ENCODE measurements at regions not wholly inside any gene's neighbourhood (a gene's known extent, or its start where the extent isn't known, plus 50 kb on each side); places are given as distances from the start of the nearest gene placed in this dataset.
A peak's percentile ranks its signal among the peaks of the same experiment; 100 is the strongest.

DNA sequence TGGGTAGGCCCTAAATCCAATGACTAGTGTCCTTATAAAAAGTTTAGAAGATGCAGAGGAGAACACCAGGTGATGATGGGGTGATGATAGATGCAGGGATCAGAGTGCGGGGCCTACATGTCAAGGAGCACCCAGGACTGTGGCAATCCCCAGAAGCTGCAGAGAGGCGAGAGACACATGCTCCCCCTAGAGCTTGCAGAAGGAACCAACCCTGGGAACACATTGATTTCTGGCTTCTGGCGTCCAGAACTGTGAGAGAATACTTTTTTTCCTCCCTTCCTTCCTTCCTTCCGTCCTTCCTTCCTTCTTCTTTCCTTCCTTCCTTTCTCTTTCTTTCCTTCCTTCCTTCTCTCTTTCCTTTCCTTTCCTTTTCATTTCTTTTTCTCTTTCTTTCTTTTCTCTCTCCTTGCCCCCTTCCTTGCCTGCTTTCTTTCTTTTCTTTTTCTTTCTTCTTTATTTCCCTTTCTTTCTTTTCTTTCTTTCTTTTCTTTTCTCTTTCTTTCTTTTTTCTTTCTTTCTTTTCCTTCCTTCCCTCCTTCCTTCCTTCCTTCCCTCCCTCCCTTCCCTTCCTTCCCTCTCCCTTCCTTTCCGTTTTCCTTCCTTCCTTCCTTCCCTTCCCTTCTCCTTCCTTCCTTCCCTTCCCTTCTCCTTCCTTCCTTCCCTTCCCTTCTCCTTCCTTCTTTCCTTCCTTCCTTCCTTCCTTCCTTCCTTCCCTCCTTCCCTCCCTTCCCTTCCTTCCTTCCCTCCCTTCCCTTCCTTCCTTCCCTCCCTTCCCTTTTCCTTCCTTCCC is 134.3 kb downstream of the HAPSTR1 start:
- no peak overlapping the region for H3K9ac ChIP-seq (ENCODE audit: low read depth in 1 of 2, low read length in 2 of 2)
- DNase-seq (ENCODE audit: low spot score) = no peak
- peaks cover 0 to 5% (median 0%) of the 10 kb centered on the region in 4 donors for H3K9me3 ChIP-seq (ENCODE audit: control insufficient read depth in 4 of 4, low read length in 3 of 4)
- TF ChIP-seq, protein P1, sequence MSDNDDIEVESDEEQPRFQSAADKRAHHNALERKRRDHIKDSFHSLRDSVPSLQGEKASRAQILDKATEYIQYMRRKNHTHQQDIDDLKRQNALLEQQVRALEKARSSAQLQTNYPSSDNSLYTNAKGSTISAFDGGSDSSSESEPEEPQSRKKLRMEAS (IDR thresholded peaks at IDR 0.05) = no peak
- peak in 1 of 2 donors; percentile 26 for TF ChIP-seq RAD21 (IDR thresholded peaks at IDR 0.05)
- no peak for TF ChIP-seq RXRA (IDR thresholded peaks at IDR 0.05)
- no peak for TF ChIP-seq FOXA2 (IDR thresholded peaks at IDR 0.05)
- H3K27ac ChIP-seq (ENCODE audit: low read depth in 1 of 2, low read length in 2 of 2) = no peak overlapping the region
- H3K27me3 ChIP-seq (ENCODE audit: control insufficient read depth in 4 of 4, insufficient read depth in 4 of 4, low read length in 3 of 4) = no peaks in the 10 kb centered on the region
- H3K4me3 ChIP-seq (ENCODE audit: low read depth in 1 of 3, low read length in 3 of 3) = no peak overlapping the region
- WGBS = 50% methylated on average over 5 of the region's 5 CpGs
- no peaks in the 10 kb centered on the region for H3K36me3 ChIP-seq (ENCODE audit: control insufficient read depth in 4 of 4, insufficient read depth in 3 of 4, low read depth in 1 of 4, low read length in 3 of 4)
- H3K4me1 ChIP-seq (ENCODE audit: control insufficient read depth in 4 of 4, insufficient read depth in 4 of 4, low read length in 3 of 4) = no peaks in the 10 kb centered on the region

DNA sequence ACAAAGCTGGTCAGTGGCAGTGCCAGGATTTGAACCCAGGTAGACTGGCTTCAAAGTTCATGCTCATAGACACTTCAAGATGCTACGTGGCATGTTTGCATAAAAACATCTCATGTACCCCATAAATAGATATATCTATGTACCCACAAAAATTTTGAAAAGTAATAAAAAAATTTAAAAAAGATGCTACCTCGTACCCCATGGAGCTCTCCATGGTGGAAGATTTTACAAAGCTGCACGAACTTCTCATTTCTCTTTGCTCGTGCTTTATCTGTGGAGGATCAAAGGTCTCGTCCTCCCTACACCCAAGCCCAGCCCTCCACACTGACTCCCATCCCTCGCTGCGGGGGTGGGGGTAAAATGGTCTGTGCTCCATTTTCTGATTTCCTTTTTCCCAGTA is 135.5 kb downstream of the HAPSTR1 start:
- Histone ChIP-seq H3K27me3 (ENCODE audit: control insufficient read depth in 4 of 4, insufficient read depth in 4 of 4, low read length in 3 of 4) (no peaks in the 10 kb centered on the region), H3K4me3 (ENCODE audit: low read depth in 1 of 3, low read length in 3 of 3) (no peak overlapping the region), H3K9ac (ENCODE audit: low read depth in 1 of 2, low read length in 2 of 2) (no peak overlapping the region), H3K27ac (ENCODE audit: low read depth in 1 of 2, low read length in 2 of 2) (no peak overlapping the region), H3K9me3 (ENCODE audit: control insufficient read depth in 4 of 4, low read length in 3 of 4) (peaks cover 0 to 5% (median 0%) of the 10 kb centered on the region in 4 donors), H3K36me3 (ENCODE audit: control insufficient read depth in 4 of 4, insufficient read depth in 3 of 4, low read depth in 1 of 4, low read length in 3 of 4) (no peaks in the 10 kb centered on the region), H3K4me1 (ENCODE audit: control insufficient read depth in 4 of 4, insufficient read depth in 4 of 4, low read length in 3 of 4) (no peaks in the 10 kb centered on the region)
- TF ChIP-seq EGR1 (IDR thresholded peaks at IDR 0.05; ENCODE audit: low read depth in 2 of 2) (no peak), YY1 (IDR thresholded peaks at IDR 0.05) (no peak), NR2F2 (IDR thresholded peaks at IDR 0.05) (no peak), TAF1 (conservative IDR thresholded peaks at IDR 0.05) (no peak), HNF4G (IDR thresholded peaks at IDR 0.05) (no peak), FOXA2 (IDR thresholded peaks at IDR 0.05) (no peak), RAD21 (IDR thresholded peaks at IDR 0.05) (no peak), GABPA (IDR thresholded peaks at IDR 0.05 in 1 of 2, conservative IDR thresholded peaks at IDR 0.05 in 1 of 2) (no peak), RXRA (IDR thresholded peaks at IDR 0.05) (no peak), HNF4A (conservative IDR thresholded peaks at IDR 0.05) (no peak), SP1 (IDR thresholded peaks at IDR 0.05) (no peak), JUND (IDR thresholded peaks at IDR 0.05) (no peak)
- TF ChIP-seq, protein P2, sequence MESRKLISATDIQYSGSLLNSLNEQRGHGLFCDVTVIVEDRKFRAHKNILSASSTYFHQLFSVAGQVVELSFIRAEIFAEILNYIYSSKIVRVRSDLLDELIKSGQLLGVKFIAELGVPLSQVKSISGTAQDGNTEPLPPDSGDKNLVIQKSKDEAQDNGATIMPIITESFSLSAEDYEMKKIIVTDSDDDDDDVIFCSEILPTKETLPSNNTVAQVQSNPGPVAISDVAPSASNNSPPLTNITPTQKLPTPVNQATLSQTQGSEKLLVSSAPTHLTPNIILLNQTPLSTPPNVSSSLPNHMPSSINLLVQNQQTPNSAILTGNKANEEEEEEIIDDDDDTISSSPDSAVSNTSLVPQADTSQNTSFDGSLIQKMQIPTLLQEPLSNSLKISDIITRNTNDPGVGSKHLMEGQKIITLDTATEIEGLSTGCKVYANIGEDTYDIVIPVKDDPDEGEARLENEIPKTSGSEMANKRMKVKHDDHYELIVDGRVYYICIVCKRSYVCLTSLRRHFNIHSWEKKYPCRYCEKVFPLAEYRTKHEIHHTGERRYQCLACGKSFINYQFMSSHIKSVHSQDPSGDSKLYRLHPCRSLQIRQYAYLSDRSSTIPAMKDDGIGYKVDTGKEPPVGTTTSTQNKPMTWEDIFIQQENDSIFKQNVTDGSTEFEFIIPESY (IDR thresholded peaks at IDR 0.05) = no peak
- TF ChIP-seq, protein P3, sequence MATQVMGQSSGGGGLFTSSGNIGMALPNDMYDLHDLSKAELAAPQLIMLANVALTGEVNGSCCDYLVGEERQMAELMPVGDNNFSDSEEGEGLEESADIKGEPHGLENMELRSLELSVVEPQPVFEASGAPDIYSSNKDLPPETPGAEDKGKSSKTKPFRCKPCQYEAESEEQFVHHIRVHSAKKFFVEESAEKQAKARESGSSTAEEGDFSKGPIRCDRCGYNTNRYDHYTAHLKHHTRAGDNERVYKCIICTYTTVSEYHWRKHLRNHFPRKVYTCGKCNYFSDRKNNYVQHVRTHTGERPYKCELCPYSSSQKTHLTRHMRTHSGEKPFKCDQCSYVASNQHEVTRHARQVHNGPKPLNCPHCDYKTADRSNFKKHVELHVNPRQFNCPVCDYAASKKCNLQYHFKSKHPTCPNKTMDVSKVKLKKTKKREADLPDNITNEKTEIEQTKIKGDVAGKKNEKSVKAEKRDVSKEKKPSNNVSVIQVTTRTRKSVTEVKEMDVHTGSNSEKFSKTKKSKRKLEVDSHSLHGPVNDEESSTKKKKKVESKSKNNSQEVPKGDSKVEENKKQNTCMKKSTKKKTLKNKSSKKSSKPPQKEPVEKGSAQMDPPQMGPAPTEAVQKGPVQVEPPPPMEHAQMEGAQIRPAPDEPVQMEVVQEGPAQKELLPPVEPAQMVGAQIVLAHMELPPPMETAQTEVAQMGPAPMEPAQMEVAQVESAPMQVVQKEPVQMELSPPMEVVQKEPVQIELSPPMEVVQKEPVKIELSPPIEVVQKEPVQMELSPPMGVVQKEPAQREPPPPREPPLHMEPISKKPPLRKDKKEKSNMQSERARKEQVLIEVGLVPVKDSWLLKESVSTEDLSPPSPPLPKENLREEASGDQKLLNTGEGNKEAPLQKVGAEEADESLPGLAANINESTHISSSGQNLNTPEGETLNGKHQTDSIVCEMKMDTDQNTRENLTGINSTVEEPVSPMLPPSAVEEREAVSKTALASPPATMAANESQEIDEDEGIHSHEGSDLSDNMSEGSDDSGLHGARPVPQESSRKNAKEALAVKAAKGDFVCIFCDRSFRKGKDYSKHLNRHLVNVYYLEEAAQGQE (IDR thresholded peaks at IDR 0.05) = no peak
- TF ChIP-seq, protein P4, sequence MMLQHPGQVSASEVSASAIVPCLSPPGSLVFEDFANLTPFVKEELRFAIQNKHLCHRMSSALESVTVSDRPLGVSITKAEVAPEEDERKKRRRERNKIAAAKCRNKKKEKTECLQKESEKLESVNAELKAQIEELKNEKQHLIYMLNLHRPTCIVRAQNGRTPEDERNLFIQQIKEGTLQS (IDR thresholded peaks at IDR 0.05) = no peak
- TF ChIP-seq, protein P1 (IDR thresholded peaks at IDR 0.05) = no peak
- TF ChIP-seq, protein P5, sequence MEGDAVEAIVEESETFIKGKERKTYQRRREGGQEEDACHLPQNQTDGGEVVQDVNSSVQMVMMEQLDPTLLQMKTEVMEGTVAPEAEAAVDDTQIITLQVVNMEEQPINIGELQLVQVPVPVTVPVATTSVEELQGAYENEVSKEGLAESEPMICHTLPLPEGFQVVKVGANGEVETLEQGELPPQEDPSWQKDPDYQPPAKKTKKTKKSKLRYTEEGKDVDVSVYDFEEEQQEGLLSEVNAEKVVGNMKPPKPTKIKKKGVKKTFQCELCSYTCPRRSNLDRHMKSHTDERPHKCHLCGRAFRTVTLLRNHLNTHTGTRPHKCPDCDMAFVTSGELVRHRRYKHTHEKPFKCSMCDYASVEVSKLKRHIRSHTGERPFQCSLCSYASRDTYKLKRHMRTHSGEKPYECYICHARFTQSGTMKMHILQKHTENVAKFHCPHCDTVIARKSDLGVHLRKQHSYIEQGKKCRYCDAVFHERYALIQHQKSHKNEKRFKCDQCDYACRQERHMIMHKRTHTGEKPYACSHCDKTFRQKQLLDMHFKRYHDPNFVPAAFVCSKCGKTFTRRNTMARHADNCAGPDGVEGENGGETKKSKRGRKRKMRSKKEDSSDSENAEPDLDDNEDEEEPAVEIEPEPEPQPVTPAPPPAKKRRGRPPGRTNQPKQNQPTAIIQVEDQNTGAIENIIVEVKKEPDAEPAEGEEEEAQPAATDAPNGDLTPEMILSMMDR (IDR thresholded peaks at IDR 0.05; ENCODE audit: low read depth, low read length, missing input control) = no peak
- WGBS = 44% methylated on average over 7 of the region's 7 CpGs
- DNase-seq (ENCODE audit: low spot score) = no peak

All from liver (tissue), 8 donors.